Liver (tissue), 8 donors: ENCODE measurements at regions not wholly inside any gene's neighbourhood (a gene's known extent, or its start where the extent isn't known, plus 50 kb on each side); places are given as distances from the start of the nearest gene placed in this dataset.

Experiments used
- DNase-seq: peaks from one replicate; pipeline ENCODE4 v3.0.0-alpha.2; 2017; ENCODE audit warnings: low spot score
- H3K27ac ChIP-seq, 2 donors: one replicate each; pipeline ENCODE4 v1.7.0; 2013; ENCODE audit warnings: inconsistent platforms in 2 of 2, low read length in 2 of 2, control low read depth in 1 of 2, low read depth in 1 of 2, mild to moderate bottlenecking in 1 of 2
- H3K27me3 ChIP-seq, 4 donors: one replicate each; pipeline versions ENCODE4 v1.6.1 to v1.7.0; 2013; ENCODE audit warnings: low read length in 3 of 4, inconsistent platforms in 1 of 4, mild to moderate bottlenecking in 1 of 4, moderate library complexity in 1 of 4; ENCODE audit not compliant: control insufficient read depth in 4 of 4, insufficient read depth in 4 of 4
- H3K36me3 ChIP-seq, 4 donors: one replicate each; pipeline versions ENCODE4 v1.6.1 to v1.7.0; 2013; ENCODE audit warnings: low read length in 3 of 4, mild to moderate bottlenecking in 3 of 4, low read depth in 1 of 4, moderate library complexity in 1 of 4; ENCODE audit not compliant: control insufficient read depth in 4 of 4, insufficient read depth in 3 of 4
- H3K4me1 ChIP-seq, 4 donors: one replicate each; pipeline versions ENCODE4 v1.6.1 to v1.7.0; 2013; ENCODE audit warnings: low read length in 3 of 4, mild to moderate bottlenecking in 3 of 4, moderate library complexity in 1 of 4; ENCODE audit not compliant: control insufficient read depth in 4 of 4, insufficient read depth in 4 of 4
- H3K4me3 ChIP-seq, 3 donors: one replicate each; pipeline versions ENCODE4 v1.6.1 to v1.7.0; 2013; ENCODE audit warnings: low read length in 3 of 3, control low read depth in 1 of 3, low read depth in 1 of 3, mild to moderate bottlenecking in 1 of 3
- H3K9ac ChIP-seq, 2 donors: one replicate each; pipeline ENCODE4 v1.7.0; 2013; ENCODE audit warnings: low read length in 2 of 2, mild to moderate bottlenecking in 2 of 2, moderate library complexity in 2 of 2, control low read depth in 1 of 2, low read depth in 1 of 2
- H3K9me3 ChIP-seq, 4 donors: one replicate each; pipeline versions ENCODE4 v1.6.1 to v1.7.0; 2013; ENCODE audit warnings: low read length in 3 of 4; ENCODE audit not compliant: control insufficient read depth in 4 of 4
- ATF3 ChIP-seq: IDR thresholded peaks from 2 replicates; pipeline ENCODE4 v1.6.1; 2016; ENCODE audit warnings: antibody characterized with exemption
- CTCF ChIP-seq: fragments of 150-350 bp; IDR thresholded peaks from 2 replicates; pipeline ENCODE4 v1.5.1; 2017; ENCODE audit warnings: improper control_type of control experiment, low read depth, low read length; ENCODE audit not compliant: missing input control
- EGR1 ChIP-seq, 2 donors: IDR thresholded peaks; 2 replicates each; pipeline ENCODE4 v1.6.1; 2016 to 2018; ENCODE audit warnings: antibody characterized with exemption in 2 of 2, low read depth in 2 of 2
- FOXA2 ChIP-seq: IDR thresholded peaks from 2 replicates; pipeline ENCODE4 v1.6.1; 2016; ENCODE audit warnings: antibody characterized with exemption
- GABPA ChIP-seq, 2 donors: IDR thresholded peaks in 1 of 2; conservative IDR thresholded peaks in 1 of 2; 2 replicates each; pipeline ENCODE4 v1.6.1; 2016; ENCODE audit warnings: antibody characterized with exemption in 2 of 2, mild to moderate bottlenecking in 1 of 2, moderate library complexity in 1 of 2
- HNF4A ChIP-seq, 2 donors: conservative IDR thresholded peaks; 2 replicates each; pipeline ENCODE4 v1.6.1; 2016; ENCODE audit warnings: antibody characterized with exemption in 2 of 2, mild to moderate bottlenecking in 2 of 2
- HNF4G ChIP-seq: IDR thresholded peaks from 2 replicates; pipeline ENCODE4 v1.6.1; 2016; ENCODE audit warnings: antibody characterized with exemption
- JUND ChIP-seq, 2 donors: IDR thresholded peaks; 2 replicates each; pipeline ENCODE4 v1.6.1; 2016; ENCODE audit warnings: antibody characterized with exemption in 2 of 2
- MAX ChIP-seq: IDR thresholded peaks from 2 replicates; pipeline ENCODE4 v1.6.1; 2016; ENCODE audit warnings: antibody characterized with exemption
- NR2F2 ChIP-seq: IDR thresholded peaks from 2 replicates; pipeline ENCODE4 v1.6.1; 2016; ENCODE audit warnings: antibody characterized with exemption
- RAD21 ChIP-seq, 2 donors: IDR thresholded peaks; 2 replicates each; pipeline ENCODE4 v1.6.1; 2016; ENCODE audit warnings: antibody characterized with exemption in 2 of 2, mild to moderate bottlenecking in 2 of 2
- REST ChIP-seq: IDR thresholded peaks from 2 replicates; pipeline ENCODE4 v1.6.1; 2016; ENCODE audit warnings: antibody characterized with exemption, mild to moderate bottlenecking
- SP1 ChIP-seq: IDR thresholded peaks from 2 replicates; pipeline ENCODE4 v1.6.1; 2018; ENCODE audit warnings: antibody characterized with exemption, mild to moderate bottlenecking
- TAF1 ChIP-seq: conservative IDR thresholded peaks from 2 replicates; pipeline ENCODE4 v1.6.1; 2016; ENCODE audit warnings: antibody characterized with exemption, mild to moderate bottlenecking
- YY1 ChIP-seq: IDR thresholded peaks from 2 replicates; pipeline ENCODE4 v1.6.1; 2016; ENCODE audit warnings: antibody characterized with exemption, mild to moderate bottlenecking
- WGBS: extraction: QIAGEN DNeasy Blood & Tissue Kit; methylation state at CpG from one replicate; pipeline ENCODE4 v1.1.7; 2013; 5-methylcytosine and 5-hydroxymethylcytosine counted together
- donor health status: healthy.
- donor health status: healthy.
- donor health status: healthy.
- donor health status: healthy.
- donor health status: healthy.

GRCh38 chr21:16514316-16514715 lies 784.5 kb downstream of the USP25 start:
- Histone ChIP-seq H3K27ac (no peak overlapping the region), H3K4me3 (no peak overlapping the region), H3K4me1 (peaks cover 0 to 2% (median 0%) of the 10 kb centered on the region in 4 donors), H3K27me3 (no peaks in the 10 kb centered on the region), H3K9me3 (no peaks in the 10 kb centered on the region), H3K9ac (no peak overlapping the region), H3K36me3 (no peaks in the 10 kb centered on the region)
- 96% methylated on average over 2 of the region's 2 CpGs for WGBS
- DNase-seq = no peak
- no peak for TF ChIP-seq RAD21 (IDR thresholded peaks at IDR 0.05)
- no peak for TF ChIP-seq NR2F2
- TF ChIP-seq SP1 = no peak
- no peak for TF ChIP-seq FOXA2
- TF ChIP-seq REST = no peak
- no peak for TF ChIP-seq JUND (IDR thresholded peaks at IDR 0.05)
- TF ChIP-seq CTCF = no peak
- no peak for TF ChIP-seq TAF1
- TF ChIP-seq MAX = no peak
- no peak for TF ChIP-seq ATF3
- TF ChIP-seq EGR1 (IDR thresholded peaks at IDR 0.05; ENCODE audit: low read depth in 2 of 2) = no peak

GRCh38 chr21:16517383-16517782 lies 787.6 kb downstream of the USP25 start:
- no peaks in the 10 kb centered on the region for H3K36me3 ChIP-seq
- no peak overlapping the region for H3K4me3 ChIP-seq
- H3K9me3 ChIP-seq = no peaks in the 10 kb centered on the region
- H3K4me1 ChIP-seq = peaks cover 0 to 3% (median 2%) of the 10 kb centered on the region in 4 donors
- no peak overlapping the region for H3K9ac ChIP-seq
- DNase-seq = no peak
- no peak overlapping the region for H3K27ac ChIP-seq
- TF ChIP-seq RAD21 (IDR thresholded peaks at IDR 0.05) = no peak
- no peak for TF ChIP-seq HNF4A (conservative IDR thresholded peaks at IDR 0.05)
- TF ChIP-seq GABPA (IDR thresholded peaks at IDR 0.05 in 1 of 2, conservative IDR thresholded peaks at IDR 0.05 in 1 of 2) = no peak
- TF ChIP-seq EGR1 (IDR thresholded peaks at IDR 0.05; ENCODE audit: low read depth in 2 of 2) = no peak
- no peak for TF ChIP-seq YY1
- TF ChIP-seq HNF4G = no peak
- TF ChIP-seq SP1 = no peak
- no peak for TF ChIP-seq CTCF
- TF ChIP-seq MAX = no peak
- no peaks in the 10 kb centered on the region for H3K27me3 ChIP-seq
- WGBS = 98% methylated on average over 1 of the region's 1 CpG
